Left renal cortex interstitium (tissue), 4 donors: ENCODE measurements at regions not wholly inside any gene's neighbourhood (a gene's known extent, or its start where the extent isn't known, plus 50 kb on each side); places are given as distances from the start of the nearest gene placed in this dataset.

ENCODE experiments used
- DNase-seq, 4 donors: peaks; one replicate each; pipeline ENCODE4 v3.0.0-alpha.2; 2013; ENCODE audit warnings: low read depth in 4 of 4, low spot score in 2 of 4, missing footprints in 1 of 4

DNA sequence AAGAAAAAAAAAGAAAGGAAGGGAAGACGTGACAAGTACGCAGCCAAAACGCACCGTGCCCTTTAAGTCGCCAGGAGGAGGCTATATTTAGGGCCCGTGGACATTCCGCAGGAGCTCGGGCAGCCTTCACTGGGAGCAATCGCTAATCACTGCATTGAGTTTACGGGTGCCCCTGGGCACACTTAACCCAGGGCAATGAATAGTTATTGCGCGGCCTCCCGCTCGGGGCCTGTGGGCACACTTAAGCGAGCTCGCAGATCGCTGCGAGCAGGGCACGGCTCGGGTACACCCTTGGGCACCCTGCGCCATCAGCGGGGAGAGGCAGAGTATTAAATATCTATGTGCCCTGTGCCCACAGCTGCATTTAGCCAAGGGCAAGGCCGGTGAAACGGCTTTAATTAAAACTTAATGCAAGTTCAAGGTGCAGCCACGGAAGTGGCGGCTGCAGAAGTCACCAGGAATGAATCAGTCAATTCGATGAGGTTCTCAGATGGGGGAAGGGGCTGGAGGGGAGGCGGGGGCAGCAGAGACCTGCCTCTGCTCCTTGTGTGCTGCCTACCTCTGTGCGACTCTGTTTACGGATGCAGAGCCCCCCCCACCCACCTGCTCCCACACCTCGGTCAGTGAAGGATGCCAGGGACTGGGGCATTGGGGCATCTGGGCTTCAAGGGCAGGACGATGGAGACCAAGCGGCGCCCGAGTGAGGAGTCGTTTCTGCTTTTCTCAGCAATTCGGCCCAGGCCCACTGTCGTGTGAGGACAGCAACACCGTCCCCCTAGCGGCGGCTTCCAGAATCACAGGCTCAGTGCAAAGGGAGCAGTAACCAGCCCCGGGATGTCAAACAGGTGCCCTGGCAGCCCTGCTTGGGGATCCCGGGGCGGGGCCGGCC is 51.8 kb upstream of the TARDBP start:
- DNase-seq, result peak in 2 of 4 donors; percentile 50 to 75

DNA sequence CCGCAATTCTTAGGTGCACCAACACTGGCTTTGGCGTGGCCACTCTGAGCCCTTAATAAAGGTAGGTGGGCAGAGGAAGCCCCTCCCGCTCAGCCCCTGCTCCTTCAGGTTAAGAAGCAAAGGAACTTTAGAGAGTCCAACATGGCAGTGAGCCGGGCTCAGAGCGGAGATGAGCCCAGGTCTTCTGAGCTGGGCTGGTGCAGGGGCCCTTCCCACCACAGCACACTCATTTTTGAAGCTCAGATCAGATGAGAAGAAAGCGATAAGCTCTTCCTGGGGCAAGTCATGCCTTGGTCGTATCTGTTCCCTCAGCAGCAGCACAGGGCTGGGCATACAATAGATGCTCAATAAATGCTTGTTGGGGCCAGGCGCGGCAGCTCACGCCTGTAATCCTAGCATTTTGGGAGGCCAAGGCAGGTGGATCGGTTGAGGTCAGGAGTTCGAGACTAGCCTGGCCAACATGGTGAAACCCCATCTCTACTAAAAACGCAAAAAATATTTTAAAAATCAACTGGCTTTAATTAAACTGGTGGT is 51.1 kb upstream of the TARDBP start:
- DNase-seq, result no peak

DNA sequence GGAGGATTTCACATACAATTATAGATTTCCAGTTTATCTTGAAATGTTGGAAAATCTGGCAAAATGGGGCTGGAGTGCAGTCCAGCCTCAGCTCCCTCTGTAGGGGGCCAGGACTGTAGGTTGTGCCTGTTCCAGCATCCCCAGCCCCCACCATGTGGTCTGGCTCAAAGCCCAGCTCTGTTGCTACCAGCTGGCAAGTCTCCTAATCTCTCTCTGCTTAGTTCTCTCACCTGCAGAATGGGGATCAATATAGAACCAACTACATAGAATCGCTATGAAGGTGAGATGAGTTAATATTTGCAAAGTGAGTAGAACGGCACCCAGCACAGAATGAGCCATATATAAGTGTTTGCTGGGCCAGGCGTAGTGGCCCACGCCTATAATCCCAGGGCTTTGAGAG is 50.0 kb upstream of the TARDBP start:
- DNase-seq, result no peak
